ENCODE measurements at regions not wholly inside any gene's neighbourhood (a gene's known extent, or its start where the extent isn't known, plus 50 kb on each side); places are given as distances from the start of the nearest gene placed in this dataset.

DNA sequence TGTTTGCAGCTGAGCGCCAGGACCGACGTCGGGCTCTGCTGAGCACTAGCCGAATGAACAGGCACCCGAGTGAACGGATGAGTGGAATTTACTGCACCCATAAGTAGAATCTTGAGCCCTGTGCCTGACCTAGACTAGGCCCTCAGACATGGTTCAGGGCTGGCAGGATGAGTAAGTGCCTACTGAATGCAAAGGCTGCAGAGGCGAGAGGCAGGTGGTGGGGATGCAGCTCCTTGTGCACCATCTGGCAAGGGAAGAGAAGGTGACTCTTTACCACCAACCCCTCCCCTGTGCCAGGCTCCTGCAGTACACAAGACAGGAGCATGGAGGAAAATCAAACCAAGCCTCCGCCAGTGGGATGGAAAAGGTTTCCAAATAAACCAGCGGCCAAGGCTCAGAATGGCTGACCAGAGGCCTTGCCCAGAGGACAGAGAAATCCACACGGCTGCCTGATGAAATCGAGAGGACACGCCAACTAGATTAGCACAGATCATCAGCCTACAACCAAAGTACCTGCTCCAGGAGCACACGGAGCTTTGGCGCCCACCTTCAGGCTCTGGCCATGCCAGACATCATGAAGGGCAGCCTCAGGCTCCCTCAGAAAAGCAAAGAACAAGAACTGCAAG is 141.7 kb upstream of the IQSEC1 start:
- intact Hi-C loops (cut with micrococcal nuclease), result no loop called here
- no TSS peak for BruUV-seq (replicated peaks)
- Histone ChIP-seq H3K79me1 (ENCODE audit: low read depth in 1 of 2, low read length in 2 of 2) (no peaks in the 10 kb centered on the region), H3K4me1 (ENCODE audit: control insufficient read depth, insufficient read depth, low read length) (no peaks in the 10 kb centered on the region), H3K27ac (ENCODE audit: insufficient read depth, low read length) (no peak overlapping the region), H4K91ac (ENCODE audit: insufficient read depth, low read depth, low read length) (no peak overlapping the region), H2BK20ac (ENCODE audit: low read depth, low read length) (no peak overlapping the region), H2AK5ac (ENCODE audit: low read depth, low read length) (no peak overlapping the region), H2BK15ac (ENCODE audit: low read depth, low read length) (no peak overlapping the region), H3K56ac (ENCODE audit: extremely low read depth, insufficient read depth, low read length) (no peak overlapping the region), H3K9me3 (ENCODE audit: control insufficient read depth, insufficient read depth, low read length) (no peaks in the 10 kb centered on the region), H3K36me3 (ENCODE audit: control insufficient read depth, insufficient read depth, low read length) (no peaks in the 10 kb centered on the region), H4K5ac (ENCODE audit: low read depth, low read length) (no peak overlapping the region), H3K9ac (ENCODE audit: low read depth, low read length) (no peak overlapping the region), H3K4me2 (ENCODE audit: low read depth, low read length) (no peak overlapping the region), H3K27me3 (ENCODE audit: control insufficient read depth, insufficient read depth, low read length) (no peaks in the 10 kb centered on the region; the same call in 1 of the 2 replicates), H3K18ac (ENCODE audit: low read depth, low read length) (no peak overlapping the region), H4K20me1 (ENCODE audit: insufficient read depth, low read length) (no peaks in the 10 kb centered on the region), H2AK9ac (replicated peaks; ENCODE audit: low read depth, low read length, poor library complexity) (no peak overlapping the region), H2BK5ac (ENCODE audit: low read depth, low read length, poor library complexity, severe bottlenecking) (no peak overlapping the region), H2BK120ac (ENCODE audit: low read depth, low read length) (no peak overlapping the region), H2AFZ (replicated peaks; ENCODE audit: low read length, poor library complexity) (no peak overlapping the region), H3K4ac (ENCODE audit: low read depth, low read length) (no peak overlapping the region), H4K8ac (ENCODE audit: low read depth in 2 of 2, low read length in 2 of 2) (no peak overlapping the region), H3K23ac (ENCODE audit: low read depth, low read length) (no peak overlapping the region), H3K9me1 (ENCODE audit: insufficient read depth, low read length) (no peaks in the 10 kb centered on the region), H3K14ac (replicated peaks; ENCODE audit: low read depth, low read length) (no peak overlapping the region), H3K4me3 (ENCODE audit: insufficient read depth, low read depth, low read length) (no peak overlapping the region)
- DNase-seq, result no peak
- POLR2A ChIA-PET (ENCODE audit: unreplicated experiment), result no interaction called here
- ATAC-seq (ENCODE audit: low read depth), result no peak
- CTCF ChIA-PET, result no interaction called here
- in situ Hi-C loops (cut with MboI; ENCODE audit: low sequenced_read_pairs), result no loop called here
- TF ChIP-seq MAFK (IDR thresholded peaks at IDR 0.05; ENCODE audit: low read depth, low read length) (no peak), FOS (IDR thresholded peaks at IDR 0.05; ENCODE audit: low read depth, low read length) (no peak), MAZ (IDR thresholded peaks at IDR 0.05; ENCODE audit: borderline replicate concordance, low read depth, low read length) (no peak), NFE2L2 (IDR thresholded peaks at IDR 0.05; ENCODE audit: low read depth, low read length) (no peak), BHLHE40 (IDR thresholded peaks at IDR 0.05; ENCODE audit: low read depth, low read length) (no peak), CHD1 (IDR thresholded peaks at IDR 0.05; ENCODE audit: low read depth, low read length) (no peak), RCOR1 (IDR thresholded peaks at IDR 0.05; ENCODE audit: insufficient replicate concordance, low read length) (no peak), SMC3 (IDR thresholded peaks at IDR 0.05; ENCODE audit: low read depth, low read length) (no peak), CEBPB (IDR thresholded peaks at IDR 0.05; ENCODE audit: low read depth, low read length) (no peak), POLR2A (IDR thresholded peaks at IDR 0.05; ENCODE audit: low read depth, low read length) (no peak), RFX5 (IDR thresholded peaks at IDR 0.05; ENCODE audit: low read depth, low read length) (no peak), MXI1 (IDR thresholded peaks at IDR 0.05; ENCODE audit: borderline replicate concordance, low read depth, low read length) (no peak), RAD21 (IDR thresholded peaks at IDR 0.05; ENCODE audit: low read length) (no peak)
- TF ChIP-seq, protein P1, sequence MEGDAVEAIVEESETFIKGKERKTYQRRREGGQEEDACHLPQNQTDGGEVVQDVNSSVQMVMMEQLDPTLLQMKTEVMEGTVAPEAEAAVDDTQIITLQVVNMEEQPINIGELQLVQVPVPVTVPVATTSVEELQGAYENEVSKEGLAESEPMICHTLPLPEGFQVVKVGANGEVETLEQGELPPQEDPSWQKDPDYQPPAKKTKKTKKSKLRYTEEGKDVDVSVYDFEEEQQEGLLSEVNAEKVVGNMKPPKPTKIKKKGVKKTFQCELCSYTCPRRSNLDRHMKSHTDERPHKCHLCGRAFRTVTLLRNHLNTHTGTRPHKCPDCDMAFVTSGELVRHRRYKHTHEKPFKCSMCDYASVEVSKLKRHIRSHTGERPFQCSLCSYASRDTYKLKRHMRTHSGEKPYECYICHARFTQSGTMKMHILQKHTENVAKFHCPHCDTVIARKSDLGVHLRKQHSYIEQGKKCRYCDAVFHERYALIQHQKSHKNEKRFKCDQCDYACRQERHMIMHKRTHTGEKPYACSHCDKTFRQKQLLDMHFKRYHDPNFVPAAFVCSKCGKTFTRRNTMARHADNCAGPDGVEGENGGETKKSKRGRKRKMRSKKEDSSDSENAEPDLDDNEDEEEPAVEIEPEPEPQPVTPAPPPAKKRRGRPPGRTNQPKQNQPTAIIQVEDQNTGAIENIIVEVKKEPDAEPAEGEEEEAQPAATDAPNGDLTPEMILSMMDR (conservative IDR thresholded peaks at IDR 0.05; ENCODE audit: low read depth, low read length), result no peak
- TF ChIP-seq, protein P2, sequence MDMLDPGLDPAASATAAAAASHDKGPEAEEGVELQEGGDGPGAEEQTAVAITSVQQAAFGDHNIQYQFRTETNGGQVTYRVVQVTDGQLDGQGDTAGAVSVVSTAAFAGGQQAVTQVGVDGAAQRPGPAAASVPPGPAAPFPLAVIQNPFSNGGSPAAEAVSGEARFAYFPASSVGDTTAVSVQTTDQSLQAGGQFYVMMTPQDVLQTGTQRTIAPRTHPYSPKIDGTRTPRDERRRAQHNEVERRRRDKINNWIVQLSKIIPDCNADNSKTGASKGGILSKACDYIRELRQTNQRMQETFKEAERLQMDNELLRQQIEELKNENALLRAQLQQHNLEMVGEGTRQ (IDR thresholded peaks at IDR 0.05; ENCODE audit: low read depth, low read length), result no peak
- TF ChIP-seq, protein P3, sequence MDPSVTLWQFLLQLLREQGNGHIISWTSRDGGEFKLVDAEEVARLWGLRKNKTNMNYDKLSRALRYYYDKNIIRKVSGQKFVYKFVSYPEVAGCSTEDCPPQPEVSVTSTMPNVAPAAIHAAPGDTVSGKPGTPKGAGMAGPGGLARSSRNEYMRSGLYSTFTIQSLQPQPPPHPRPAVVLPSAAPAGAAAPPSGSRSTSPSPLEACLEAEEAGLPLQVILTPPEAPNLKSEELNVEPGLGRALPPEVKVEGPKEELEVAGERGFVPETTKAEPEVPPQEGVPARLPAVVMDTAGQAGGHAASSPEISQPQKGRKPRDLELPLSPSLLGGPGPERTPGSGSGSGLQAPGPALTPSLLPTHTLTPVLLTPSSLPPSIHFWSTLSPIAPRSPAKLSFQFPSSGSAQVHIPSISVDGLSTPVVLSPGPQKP (IDR thresholded peaks at IDR 0.05; ENCODE audit: borderline replicate concordance, low read depth, low read length), result no peak
- dilution Hi-C loops (cut with HindIII; ENCODE audit: low sequenced_read_pairs, unreplicated experiment), result no loop called here
- WGBS, 2 experiments (ENCODE audit: extremely low coverage in 2 of 2, insufficient read length in 1 of 2), result 50% methylated on average over 2 of the region's 15 CpGs; no CpG with 5 or more reads in 1 of the 2 experiments
